ENCODE measurements at regions not wholly inside any gene's neighbourhood (a gene's known extent, or its start where the extent isn't known, plus 50 kb on each side); places are given as distances from the start of the nearest gene placed in this dataset.

DNA sequence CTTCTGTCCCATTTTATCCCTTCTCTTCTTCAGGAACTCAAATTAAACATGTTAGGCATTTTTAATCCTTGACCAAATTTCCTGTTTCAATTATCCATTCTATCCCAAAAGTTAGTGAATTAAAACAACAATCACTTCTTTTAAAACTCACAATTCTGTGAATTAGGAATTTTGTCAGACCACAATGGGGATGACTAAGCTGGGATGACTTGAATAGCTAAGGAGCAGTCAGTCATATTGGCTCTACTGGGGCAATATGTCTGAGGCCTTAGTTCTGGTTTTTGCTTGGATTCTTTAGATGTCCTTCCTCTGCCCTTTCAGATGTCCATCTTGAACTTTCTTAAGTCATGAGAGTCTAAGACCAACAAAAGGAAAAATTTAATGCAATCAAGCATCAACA is 178.2 kb upstream of the TGFBR2 start:
- no peaks in the 10 kb centered on the region for H3K79me2 ChIP-seq (ENCODE audit: insufficient read depth, low read length)
- no peak overlapping the region for H2AFZ ChIP-seq (ENCODE audit: low read depth, low read length, severe bottlenecking)
- H3K9ac ChIP-seq (ENCODE audit: low read length) = no peak overlapping the region
- no peaks in the 10 kb centered on the region for H3K9me3 ChIP-seq (ENCODE audit: insufficient read depth, low read length)
- no peak overlapping the region for H3K4me3 ChIP-seq (ENCODE audit: insufficient read depth, low read length, poor library complexity, severe bottlenecking)
- no peaks in the 10 kb centered on the region for H3K9me2 ChIP-seq (replicated peaks; ENCODE audit: insufficient read depth, low read length)
- H3K27ac ChIP-seq (ENCODE audit: low read depth, low read length) = no peak overlapping the region
- no peak overlapping the region for H3K4me2 ChIP-seq (ENCODE audit: low read depth, low read length, poor library complexity, severe bottlenecking)
- H3F3A ChIP-seq (ENCODE audit: insufficient read depth) = no peaks in the 10 kb centered on the region
- no peaks in the 10 kb centered on the region for H3K36me3 ChIP-seq (ENCODE audit: low read length)
- TF ChIP-seq, protein P1, sequence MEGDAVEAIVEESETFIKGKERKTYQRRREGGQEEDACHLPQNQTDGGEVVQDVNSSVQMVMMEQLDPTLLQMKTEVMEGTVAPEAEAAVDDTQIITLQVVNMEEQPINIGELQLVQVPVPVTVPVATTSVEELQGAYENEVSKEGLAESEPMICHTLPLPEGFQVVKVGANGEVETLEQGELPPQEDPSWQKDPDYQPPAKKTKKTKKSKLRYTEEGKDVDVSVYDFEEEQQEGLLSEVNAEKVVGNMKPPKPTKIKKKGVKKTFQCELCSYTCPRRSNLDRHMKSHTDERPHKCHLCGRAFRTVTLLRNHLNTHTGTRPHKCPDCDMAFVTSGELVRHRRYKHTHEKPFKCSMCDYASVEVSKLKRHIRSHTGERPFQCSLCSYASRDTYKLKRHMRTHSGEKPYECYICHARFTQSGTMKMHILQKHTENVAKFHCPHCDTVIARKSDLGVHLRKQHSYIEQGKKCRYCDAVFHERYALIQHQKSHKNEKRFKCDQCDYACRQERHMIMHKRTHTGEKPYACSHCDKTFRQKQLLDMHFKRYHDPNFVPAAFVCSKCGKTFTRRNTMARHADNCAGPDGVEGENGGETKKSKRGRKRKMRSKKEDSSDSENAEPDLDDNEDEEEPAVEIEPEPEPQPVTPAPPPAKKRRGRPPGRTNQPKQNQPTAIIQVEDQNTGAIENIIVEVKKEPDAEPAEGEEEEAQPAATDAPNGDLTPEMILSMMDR (IDR thresholded peaks at IDR 0.05; ENCODE audit: insufficient read depth, low read length, poor library complexity, severe bottlenecking) = no peak
- no peak for TF ChIP-seq EZH2phosphoT487 (conservative IDR thresholded peaks at IDR 0.05; ENCODE audit: low read length)
- H4K20me1 ChIP-seq (ENCODE audit: low read depth, low read length) = no peaks in the 10 kb centered on the region
- no peaks in the 10 kb centered on the region for H3K27me3 ChIP-seq (ENCODE audit: low read length)

DNA sequence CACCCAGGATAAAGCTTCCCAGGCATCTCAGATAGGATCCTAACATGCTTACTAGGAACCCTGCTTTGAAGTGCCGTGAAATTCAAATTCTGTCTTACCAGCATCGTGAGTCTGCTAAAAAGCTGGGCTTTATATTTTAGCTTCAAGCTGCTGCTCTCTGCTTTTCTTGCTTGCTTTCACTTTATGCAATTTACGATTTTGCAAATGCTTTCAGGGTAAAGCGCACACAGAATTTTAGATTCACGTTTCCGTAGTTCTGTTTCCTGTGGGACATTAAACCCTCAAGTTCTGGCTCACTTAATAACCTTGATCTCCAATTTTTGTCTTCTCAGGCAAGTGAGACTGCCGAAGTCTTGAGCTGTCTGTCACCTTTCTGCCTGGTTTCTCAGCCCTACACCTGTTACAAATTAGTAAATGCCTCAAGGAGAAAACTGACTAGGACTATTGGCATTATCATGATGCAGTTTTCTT is 170.5 kb upstream of the TGFBR2 start:
- Histone ChIP-seq H3K4me3 (ENCODE audit: insufficient read depth, low read length, poor library complexity, severe bottlenecking) (no peak overlapping the region), H3K4me2 (ENCODE audit: low read depth, low read length, poor library complexity, severe bottlenecking) (no peak overlapping the region), H3K27me3 (ENCODE audit: low read length) (no peaks in the 10 kb centered on the region), H3K36me3 (ENCODE audit: low read length) (no peaks in the 10 kb centered on the region), H4K20me1 (ENCODE audit: low read depth, low read length) (no peaks in the 10 kb centered on the region), H3K27ac (ENCODE audit: low read depth, low read length) (no peak overlapping the region), H3K9me3 (ENCODE audit: insufficient read depth, low read length) (no peaks in the 10 kb centered on the region), H3K79me2 (ENCODE audit: insufficient read depth, low read length) (no peaks in the 10 kb centered on the region), H3K9me2 (replicated peaks; ENCODE audit: insufficient read depth, low read length) (no peaks in the 10 kb centered on the region), H2AFZ (ENCODE audit: low read depth, low read length, severe bottlenecking) (no peak overlapping the region), H3K9ac (ENCODE audit: low read length) (no peak overlapping the region), H3F3A (ENCODE audit: insufficient read depth) (no peaks in the 10 kb centered on the region)
- no peak for TF ChIP-seq EZH2phosphoT487 (conservative IDR thresholded peaks at IDR 0.05; ENCODE audit: low read length)
- TF ChIP-seq, protein P1 (IDR thresholded peaks at IDR 0.05; ENCODE audit: insufficient read depth, low read length, poor library complexity, severe bottlenecking) = no peak

DNA sequence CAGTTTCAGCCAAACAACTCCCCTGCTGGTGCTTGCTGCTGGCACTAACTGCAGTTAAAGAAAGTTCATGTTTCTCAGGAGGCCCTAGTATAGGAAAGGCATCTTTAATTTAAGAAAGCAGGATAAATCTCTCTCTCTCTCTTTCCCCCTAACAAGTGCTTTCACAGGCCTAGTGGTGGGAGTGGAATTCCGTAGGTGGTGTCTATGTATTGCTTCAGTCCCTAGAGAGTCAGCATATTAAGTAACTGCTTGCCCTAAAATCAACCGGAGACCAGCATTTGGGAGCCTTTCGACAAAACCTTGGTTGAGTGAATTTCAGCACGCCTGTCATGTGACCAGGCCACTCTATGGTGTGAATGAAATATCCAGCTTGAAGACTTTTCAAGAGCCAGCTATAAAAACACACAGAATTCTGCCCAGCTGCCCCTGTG is 169.2 kb upstream of the TGFBR2 start:
- Histone ChIP-seq H3K4me2 (ENCODE audit: low read depth, low read length, poor library complexity, severe bottlenecking) (no peak overlapping the region), H3K9ac (ENCODE audit: low read length) (no peak overlapping the region)

More for the DNA sequence above, 169.2 kb upstream of the TGFBR2 start:
- Histone ChIP-seq H4K20me1 (ENCODE audit: low read depth, low read length) (no peaks in the 10 kb centered on the region), H3K9me3 (ENCODE audit: insufficient read depth, low read length) (no peaks in the 10 kb centered on the region), H3F3A (ENCODE audit: insufficient read depth) (no peaks in the 10 kb centered on the region), H3K27ac (ENCODE audit: low read depth, low read length) (no peak overlapping the region), H3K9me2 (replicated peaks; ENCODE audit: insufficient read depth, low read length) (no peaks in the 10 kb centered on the region), H3K36me3 (ENCODE audit: low read length) (no peaks in the 10 kb centered on the region), H2AFZ (ENCODE audit: low read depth, low read length, severe bottlenecking) (no peak overlapping the region), H3K4me3 (ENCODE audit: insufficient read depth, low read length, poor library complexity, severe bottlenecking) (no peak overlapping the region), H3K27me3 (ENCODE audit: low read length) (no peaks in the 10 kb centered on the region), H3K79me2 (ENCODE audit: insufficient read depth, low read length) (no peaks in the 10 kb centered on the region)
- no peak for TF ChIP-seq EZH2phosphoT487 (conservative IDR thresholded peaks at IDR 0.05; ENCODE audit: low read length)
- TF ChIP-seq, protein P1 (IDR thresholded peaks at IDR 0.05; ENCODE audit: insufficient read depth, low read length, poor library complexity, severe bottlenecking) = no peak

All from SU-DHL-6 (cell line).